ENCODE measurements at regions not wholly inside any gene's neighbourhood (a gene's known extent, or its start where the extent isn't known, plus 50 kb on each side); places are given as distances from the start of the nearest gene placed in this dataset.

DNA sequence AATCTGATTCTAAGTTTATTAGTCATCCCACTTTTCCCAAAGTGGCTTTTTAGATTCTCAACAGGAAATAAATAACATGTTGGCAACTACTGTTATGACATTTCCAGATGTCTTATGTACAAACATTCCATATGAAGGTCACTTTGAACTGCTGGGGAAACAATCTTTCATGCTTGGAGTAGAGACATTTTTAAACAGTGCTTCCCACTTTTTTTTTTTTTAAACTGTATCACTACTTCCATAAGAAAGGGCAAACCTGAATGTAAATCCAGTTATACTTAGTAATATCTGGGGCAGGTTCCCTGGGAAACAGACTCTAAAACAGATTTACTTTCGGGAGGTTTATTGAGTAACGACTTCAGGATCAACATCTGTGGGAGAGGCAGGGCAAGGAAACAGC, 473.8 kb downstream of the TAFA4 start:
- no peak for DNase-seq (ENCODE audit: low spot score)

DNA sequence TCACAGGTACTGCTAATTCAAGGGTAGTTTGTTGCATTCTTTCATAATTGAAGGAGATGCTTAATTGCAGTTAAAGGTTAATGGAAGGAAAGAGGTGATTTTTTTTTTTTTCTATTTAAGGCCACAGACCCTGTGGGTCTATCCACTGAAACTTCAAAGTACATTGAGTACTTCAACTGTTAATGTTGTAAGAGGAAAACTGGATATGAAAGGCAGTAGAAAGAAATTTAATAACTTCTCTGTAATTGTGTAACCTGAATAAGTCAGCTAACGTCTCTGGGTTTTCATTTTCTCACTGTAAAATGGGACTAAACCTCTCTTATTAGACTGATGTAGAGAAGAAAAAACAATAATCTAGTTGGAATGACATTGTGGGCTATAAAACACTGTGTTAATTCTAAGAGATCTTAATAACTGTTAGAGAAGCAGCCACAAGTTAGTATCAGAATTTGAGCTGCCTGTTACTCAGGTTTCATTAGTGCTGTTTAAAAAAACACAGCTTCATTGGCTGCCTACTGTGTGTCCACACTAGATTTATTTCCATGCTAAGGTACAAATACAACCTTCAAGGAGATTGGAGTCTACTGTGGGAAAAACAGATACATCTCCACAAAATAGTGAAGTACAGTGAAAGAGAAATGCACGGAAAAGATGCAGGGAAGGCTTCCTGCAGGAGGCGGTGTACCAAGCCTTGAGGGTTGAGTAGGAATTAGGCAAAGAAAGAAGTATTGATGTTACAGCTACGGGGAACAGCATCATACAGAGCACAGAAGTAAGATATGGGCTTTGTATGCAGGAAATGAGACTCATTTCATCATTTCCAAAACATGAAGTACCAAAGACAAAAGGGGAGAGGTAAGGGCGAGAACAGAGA, 483.6 kb downstream of the TAFA4 start:
- no peak for DNase-seq (ENCODE audit: low spot score)

DNA sequence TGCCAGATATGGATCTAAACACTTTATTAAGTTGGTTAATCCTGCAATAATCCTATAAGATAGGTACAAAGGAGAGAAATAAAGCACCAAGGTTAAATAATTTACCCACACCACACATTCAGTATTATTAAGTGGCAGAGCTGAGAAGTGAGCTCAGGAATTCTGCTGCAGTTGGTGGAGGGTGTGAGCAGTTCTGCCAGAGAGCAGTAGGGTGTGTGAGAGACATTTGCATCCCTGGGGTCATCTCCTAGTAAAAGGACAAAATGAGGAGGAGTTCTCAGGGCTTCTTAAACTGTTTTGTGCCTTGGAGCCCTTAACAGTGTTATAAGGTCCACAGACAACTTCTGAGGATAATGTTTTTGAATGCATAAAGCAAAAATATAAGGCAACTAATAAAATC, 484.5 kb downstream of the TAFA4 start:
- no peak for DNase-seq (ENCODE audit: low spot score)

DNA sequence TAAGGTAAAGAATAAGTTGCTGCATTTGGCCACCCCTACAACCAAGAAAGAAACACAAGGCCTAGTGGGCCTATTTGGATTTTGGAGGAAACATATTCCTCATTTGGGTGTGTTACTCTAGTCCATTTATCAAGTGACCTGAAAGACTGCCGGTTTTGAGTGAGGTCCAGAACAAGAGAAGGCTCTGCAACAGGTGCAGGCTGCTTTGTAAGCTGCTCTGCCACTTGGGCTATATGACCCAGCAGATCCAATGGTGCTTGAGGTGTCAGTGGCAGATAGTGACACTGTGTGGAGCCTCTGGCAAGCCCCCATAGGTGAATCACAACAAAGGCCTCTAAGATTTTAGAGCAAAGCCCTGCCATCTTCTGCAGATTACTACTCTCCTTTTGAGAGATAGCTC, 491.3 kb downstream of the TAFA4 start:
- DNase-seq (ENCODE audit: low spot score), result no peak

DNA sequence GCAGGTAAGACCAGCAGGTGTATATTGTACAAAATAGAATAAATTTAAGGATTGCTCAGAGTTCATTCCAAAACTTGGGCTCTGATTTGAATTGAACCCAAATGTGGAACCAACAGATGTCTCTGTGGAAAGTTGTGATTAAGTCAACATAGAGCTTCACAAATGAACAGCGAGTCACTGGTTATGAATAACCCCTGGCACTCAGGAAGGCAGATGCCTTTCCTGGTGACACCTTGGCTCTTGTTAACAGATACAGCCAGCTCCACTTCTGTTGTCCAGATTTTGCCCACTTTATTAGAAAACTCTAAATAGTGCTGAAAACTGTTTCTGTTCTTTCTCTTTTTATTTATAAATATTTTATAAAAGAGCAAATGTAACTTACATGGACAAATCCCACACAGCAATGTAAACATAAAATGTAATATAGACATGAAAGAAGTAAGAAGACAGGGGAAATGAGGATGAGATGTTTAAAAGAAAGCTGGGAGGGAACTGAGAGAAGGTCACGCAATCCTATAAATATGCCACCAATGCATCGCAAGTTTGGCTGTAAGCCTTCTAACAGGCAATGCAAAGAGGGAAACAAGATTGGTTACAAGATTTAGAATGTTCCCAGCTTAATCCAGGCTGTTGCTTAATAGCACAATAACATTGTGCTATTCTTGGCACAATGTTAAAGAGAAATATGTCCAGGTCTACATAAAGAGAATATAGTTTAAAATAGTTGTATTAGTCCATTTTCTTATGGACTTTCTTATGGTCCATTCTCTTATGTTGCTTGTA, 495.5 kb downstream of the TAFA4 start:
- no peak for DNase-seq (ENCODE audit: low spot score)

DNA sequence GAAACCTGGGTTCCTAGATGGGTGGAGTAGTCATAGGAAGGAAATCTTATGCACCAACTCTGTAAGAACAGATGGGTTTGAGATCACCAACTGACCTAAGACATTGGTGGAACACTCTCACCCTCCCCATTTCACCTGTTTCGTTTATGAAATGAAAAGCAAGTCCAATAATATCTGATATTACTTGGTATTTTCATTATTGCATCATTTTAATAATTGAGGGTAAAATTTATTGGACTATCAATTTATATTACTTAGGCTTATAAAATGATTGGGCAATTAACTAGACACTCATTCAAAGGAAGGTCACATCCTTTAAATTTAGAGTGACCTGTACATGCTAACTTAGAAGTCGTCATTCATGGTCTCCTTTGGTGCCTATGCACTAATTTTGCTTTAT, 503.9 kb downstream of the TAFA4 start:
- DNase-seq (ENCODE audit: low spot score), result no peak

DNA sequence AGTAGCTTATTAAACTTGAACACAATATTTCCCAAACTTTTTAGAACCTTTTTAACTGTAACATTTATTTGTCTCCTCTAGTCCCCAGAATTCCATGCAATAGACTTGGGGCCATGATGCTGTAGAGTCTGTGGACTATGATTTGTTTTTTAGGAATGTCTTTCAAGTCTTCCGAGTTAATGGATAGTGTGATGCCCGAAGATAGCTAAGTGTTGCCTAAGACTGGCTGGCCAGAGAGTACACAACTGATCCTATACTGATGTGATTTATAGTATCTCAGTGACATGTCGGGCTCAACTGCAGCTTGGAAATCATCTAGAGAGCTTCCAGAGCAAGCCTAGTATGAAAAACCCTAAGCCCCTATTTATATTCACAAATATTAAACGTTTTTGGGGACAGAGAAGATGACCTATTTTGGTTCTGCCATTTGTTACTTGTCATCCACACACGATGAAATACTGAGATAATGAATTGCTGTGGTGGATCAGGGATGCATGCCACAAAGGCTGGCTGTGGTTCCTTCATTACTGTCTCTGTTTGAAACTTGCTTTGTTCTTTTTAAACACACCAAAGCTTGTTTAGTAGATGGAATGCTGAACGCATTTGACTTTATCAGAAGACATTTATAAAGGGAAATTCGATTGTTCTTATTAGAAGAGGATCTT, 507.4 kb downstream of the TAFA4 start:
- DNase-seq (ENCODE audit: low spot score), result no peak

DNA sequence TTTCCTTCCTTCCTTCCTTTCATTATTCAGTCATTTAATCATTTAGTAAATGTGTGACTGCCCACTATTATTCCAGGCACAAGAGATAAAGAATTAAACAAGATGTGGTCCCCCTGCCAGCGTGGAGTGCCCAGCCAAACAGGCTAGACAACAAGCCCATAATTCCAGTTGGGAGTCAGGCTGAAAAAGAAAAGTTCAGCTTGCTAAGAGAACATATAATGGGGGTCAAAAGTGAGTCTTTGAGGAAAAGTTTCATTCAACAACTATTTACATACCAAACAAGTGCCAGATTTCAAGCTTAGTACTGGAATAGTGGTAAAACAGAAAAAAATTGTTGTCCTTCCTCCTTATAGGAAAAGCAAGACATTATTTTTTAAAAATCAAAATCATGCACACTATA, 523.7 kb downstream of the TAFA4 start:
- DNase-seq (ENCODE audit: low spot score), result no peak

DNA sequence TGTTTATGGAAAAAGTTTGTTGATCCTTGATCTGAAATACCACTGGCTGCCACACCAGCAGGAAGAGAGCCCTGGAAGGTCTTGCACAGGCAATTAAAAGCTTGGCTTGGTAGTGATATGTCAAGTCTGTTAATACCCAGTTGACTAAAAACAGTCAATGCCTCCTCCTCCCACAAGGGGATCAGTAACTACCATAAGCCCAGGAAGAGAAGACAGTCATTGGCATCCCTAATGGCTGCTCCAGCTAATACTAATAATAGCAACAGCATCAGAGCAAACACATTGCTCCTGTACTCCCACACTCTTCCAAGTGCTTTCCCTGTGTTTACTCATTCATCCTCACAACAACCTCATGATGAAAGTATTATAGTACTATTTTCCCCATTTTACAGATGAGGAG, 528.6 kb downstream of the TAFA4 start:
- no peak for DNase-seq (ENCODE audit: low spot score)

DNA sequence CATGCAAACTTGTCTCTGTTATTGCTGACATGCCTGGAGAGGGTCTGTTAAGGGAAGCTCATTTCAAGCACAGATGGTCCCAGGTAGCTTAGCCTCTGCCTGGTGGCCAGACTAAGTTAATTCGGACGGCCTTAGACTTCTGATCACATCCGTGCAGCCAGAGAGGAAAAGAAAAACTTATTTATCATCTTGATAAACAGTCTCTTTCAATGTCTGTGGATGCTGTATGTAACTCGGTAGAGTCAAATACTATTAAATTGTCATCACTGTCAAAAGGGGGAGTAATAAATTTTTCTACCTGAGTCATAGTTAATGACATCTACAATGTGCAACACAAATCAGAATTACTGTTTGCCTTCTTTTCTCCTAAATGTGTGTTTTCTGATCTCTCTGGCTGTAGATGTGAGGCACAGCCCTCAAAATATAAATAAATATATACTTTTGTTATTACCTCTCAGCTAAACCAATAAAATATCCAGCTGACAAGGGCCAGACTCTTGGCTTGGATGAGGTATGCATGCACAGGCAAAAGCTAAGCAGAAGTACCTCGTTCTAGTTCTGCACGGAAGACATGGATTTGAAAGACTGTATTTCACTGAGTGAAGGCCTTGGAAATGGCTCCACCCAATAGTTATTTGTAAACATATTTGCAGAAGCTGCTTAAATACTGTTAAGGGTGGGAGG, 530.0 kb downstream of the TAFA4 start:
- DNase-seq (ENCODE audit: low spot score), result no peak

DNA sequence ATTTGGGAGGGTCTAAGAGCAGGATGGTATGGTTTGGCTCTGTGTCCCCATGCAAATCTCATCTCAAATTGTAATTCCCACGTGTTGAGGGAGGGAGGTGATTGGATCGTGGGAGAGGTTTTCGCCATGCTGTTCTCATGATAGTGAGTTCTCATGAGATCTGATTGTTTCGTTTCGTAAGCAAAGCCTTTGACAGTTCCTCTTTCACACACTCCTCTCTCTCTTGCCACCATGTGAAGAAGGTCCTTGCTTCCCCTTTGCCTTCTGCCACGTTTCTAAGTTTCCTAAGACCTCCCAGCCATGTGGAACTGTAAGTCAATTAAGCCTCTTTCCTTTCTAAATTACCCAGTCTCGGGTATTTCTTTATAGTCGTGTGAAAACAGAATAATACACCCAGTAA, 553.7 kb downstream of the TAFA4 start:
- no peak for DNase-seq (ENCODE audit: low spot score)

DNA sequence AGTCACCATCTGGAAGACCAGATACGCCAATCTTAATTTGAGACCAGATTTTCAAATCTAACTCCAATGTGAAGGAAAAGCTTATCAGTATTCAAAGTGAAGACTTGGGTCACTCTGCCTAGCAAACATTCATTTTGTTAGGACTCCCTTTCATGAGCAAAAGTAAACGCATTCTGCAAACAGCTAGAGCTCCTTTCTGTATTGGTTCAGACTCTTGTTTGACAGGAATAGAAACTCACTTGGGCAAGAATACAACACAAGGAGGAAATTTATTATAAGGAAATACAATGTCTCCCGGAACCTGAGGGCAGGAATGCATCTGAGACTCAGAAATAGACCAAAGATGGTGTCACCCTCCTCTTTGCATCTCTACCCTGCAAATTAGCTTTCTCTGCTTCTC, 558.6 kb downstream of the TAFA4 start:
- DNase-seq (ENCODE audit: low spot score), result no peak

DNA sequence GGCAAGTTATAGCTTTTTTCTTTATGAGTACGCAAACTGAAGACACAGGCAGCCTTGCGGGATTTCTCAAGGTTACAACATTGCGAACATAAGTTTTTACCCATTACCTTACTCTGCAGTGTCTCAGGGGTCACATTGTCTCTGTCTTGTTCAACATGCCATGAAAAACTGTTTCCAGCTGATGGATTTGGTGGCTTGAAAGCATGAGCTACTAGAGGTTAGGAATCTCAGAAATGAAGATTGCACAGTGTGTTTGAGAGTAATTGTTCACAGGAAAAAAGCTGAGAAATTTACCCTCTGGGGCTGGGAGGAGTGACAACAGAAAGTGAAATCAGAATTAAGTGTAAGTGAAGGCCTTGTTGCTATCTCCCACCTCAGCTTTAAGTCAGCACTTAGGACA, 568.6 kb downstream of the TAFA4 start:
- DNase-seq (ENCODE audit: low spot score), result no peak

DNA sequence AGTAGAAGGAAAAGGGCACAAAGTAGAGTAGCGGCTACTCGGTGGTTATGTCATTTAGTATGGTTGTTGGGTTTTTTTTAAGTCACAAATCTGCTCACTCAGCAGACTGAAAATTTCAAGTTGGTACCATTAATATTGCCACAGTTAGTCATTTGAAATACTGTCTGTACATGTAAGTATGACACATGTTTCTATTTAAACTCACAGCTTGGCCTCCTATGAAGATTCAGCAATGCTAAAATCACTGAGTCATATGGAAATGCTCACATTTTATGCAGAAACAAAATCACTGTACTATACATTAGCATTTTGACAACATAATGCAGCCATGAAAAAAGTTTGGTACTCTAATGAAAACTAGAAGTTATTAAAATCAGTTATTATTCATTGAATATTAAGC, 571.9 kb downstream of the TAFA4 start:
- DNase-seq (ENCODE audit: low spot score), result no peak

DNA sequence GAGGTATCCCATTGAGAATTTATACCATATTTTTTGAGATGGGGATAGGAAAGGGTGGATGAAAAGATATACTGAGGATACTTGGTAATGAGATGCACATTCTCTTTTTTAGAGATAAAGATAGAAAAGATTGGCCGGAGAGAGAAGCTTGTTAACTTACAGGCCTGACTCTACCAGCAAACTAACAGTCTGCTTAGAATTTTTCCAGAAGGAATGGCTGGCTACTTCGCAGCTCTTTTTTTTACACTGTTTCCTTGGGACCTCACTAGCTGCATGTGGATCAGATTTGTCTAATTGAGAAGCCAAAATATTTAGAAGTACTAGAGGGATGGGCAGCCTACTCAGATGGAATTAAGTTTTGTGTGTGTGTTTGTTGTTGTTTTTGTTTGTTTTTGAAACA, 586.6 kb downstream of the TAFA4 start:
- DNase-seq (ENCODE audit: low spot score), result no peak

DNA sequence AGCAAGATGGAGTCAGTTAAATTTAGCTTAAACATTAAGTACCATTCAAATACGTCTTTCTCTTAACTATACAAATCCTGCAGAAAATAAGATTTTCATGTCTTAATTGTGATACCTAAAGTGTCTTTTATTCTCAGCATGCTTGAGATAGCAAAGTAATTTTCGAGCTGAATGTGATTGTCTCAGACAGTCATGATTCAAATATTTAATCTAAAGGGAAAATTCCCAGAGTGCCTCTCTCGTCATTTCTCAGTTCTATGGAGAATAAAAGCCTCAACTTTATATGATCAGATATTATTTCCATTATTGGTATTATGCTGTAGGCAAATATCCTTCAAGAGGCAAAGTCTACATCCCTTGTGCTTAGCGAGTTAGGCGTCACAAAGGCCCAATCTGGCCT, 589.9 kb downstream of the TAFA4 start:
- no peak for DNase-seq (ENCODE audit: low spot score)

DNA sequence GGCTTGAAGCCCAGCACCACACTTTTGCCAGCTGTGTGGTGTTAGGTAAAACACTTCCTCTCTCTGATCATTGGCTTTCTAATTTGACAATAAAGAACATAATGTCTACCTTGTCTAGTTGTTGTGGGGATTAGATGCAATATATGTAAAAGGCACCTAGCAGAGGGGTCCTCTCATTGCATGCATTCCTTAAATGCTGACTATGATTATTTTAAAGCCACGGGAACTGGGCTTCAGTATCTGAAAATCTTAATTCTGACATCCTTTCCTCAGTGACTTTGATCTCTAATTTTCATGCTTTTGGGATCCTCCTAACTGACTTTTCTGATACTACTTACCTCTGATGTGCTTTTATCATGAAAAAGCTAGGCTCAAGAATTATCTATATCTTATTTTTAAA, 596.3 kb downstream of the TAFA4 start:
- DNase-seq (ENCODE audit: low spot score), result no peak

DNA sequence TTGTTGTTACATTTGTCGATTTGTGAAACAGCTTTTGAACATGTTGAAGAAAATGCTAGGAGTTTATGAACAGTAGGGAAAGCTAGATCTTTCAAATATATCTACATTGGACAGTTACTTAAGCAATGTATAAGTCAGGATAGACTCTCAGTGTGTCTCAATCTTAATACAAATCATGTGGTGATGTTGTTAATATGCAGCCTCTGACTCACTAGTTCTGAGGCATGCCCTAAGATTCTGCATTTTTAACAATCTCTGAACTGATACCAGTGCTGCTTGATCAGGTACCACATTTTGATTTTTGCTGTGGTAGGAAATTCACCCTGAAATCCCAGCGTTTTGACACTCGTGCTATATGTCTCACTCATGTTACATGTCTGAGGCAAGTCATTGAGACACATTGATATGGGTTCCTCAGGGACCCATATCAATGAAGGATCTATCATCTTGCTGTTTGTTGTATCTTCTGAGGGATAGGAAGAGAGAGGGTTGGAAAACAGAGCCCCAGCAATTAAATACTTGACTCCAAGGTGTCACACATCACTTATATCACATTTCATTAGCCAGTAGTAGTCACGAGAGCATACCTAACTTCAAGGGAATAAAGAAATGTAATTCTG, 597.9 kb downstream of the TAFA4 start:
- DNase-seq (ENCODE audit: low spot score), result no peak

DNA sequence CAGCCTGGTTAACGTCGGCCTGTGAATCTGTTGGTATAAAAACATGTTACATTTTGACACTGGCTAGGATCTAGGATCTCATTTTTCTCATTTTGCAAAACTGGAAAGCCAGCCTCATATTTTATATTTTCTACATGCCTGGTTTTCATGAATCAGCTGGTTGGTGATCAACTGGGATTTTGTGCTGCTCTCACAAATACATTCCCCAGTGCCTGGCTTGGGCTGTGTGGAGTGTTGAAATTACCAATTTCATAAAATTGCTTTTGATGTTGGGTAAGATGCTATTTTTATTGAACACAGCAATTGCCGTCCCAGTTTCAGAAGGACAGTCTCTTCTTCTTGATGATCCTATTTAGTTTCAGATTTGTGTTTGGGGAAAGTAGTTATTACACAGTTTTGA, 604.3 kb downstream of the TAFA4 start:
- DNase-seq (ENCODE audit: low spot score), result no peak

DNA sequence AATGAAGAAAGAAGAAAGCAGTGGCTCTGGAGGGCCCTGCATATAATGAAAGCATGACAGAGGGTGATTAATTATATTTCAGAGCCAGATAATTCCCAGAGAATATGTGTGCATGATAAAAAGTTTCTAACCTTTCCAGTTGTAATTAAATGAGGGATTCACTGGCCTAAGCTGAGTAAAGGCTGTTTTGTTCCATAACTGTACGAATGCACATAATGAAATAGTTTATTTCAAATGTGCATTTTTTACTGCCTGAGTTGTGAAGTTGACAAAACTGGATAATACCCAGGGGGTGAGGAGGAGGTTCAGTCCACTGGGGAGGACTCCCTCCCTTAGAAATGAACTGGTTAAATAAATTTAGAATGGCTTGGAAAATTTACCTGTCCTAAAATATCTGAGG, 616.4 kb downstream of the TAFA4 start:
- DNase-seq (ENCODE audit: low spot score), result no peak

DNA sequence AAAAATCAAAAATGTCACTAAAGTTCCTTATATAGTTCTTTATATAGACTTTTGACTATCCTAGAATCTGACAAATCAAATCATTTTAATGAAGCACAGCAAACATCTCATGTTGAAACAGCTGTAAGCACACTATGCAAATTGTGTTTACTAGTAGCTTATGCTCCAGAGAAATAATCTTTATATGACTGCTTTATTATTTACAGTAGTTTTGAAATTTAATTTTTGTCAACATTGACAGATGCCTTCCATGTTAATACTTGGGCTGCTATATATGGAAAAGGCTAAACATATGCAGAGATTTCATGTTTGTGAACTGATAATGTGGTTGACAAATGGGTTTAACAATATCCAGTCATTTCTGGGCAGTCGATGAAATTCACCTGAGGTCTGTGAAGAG, 616.8 kb downstream of the TAFA4 start:
- DNase-seq (ENCODE audit: low spot score), result no peak

DNA sequence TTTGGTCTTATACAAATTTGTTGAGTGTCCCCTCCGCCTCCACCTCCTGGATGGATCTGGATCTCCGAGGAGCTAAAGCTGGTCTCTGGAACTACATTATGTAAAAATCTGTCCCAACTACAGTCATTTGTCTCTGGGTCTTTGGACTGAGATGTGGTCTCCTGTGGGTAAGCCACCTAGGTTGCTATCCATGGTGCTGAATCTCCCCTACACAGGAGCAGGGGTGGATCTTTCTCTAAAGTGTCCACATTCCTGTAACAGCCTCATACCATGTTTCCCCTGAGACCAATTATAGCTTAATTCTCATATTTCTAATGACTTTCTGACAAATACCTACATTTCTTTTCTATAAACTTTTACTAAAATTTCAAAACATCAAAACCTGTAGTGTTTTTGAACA, 625.8 kb downstream of the TAFA4 start:
- peak; percentile 20 for DNase-seq (ENCODE audit: low spot score)

Measured in LoVo (cell line).